Right lung (tissue), 2 donors: ENCODE measurements at regions not wholly inside any gene's neighbourhood (a gene's known extent, or its start where the extent isn't known, plus 50 kb on each side); places are given as distances from the start of the nearest gene placed in this dataset.

Experiments
- DNase-seq, 2 donors: peaks; one replicate each; pipeline ENCODE4 v3.0.0-alpha.2; 2013

DNA sequence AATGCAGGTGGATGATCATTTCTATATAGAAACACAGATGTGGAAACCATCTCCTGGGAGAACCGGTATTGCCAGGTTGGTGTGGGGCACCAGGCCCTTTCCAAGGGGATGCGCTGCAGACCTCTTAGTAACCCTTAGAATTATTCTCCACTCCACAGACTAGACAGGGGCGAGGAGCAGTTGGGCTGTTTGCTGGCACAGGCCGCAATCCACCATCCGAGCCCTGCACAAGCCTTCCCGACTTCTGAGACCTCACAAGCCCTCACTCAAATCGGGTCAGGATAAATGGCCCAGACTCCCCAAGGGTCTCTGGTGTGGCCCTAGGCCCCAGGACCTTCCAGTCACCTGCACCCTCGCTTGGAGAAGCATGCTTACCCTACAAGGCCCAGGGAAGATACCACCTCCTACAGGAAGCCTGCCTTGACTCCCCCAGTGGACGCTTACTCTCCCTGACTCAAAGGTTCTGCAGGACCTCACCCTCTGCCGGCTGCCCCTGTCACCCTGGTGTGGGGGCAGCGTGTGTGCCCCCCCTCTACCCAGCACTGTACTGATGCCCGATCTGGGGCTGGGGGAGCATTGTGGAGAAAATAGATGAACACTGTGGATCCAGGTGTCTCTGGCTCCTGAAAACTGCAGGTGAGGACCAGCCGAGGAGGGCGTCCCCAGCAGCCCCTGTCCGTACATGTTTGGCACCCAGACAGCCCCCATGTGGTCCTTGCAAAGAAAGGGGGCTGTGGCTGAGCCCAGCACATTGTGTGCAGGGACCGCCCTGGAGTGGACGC is 49.8 kb upstream of the ACSF3 start:
- no peak for DNase-seq
